ENCODE measurements at regions not wholly inside any gene's neighbourhood (a gene's known extent, or its start where the extent isn't known, plus 50 kb on each side); places are given as distances from the start of the nearest gene placed in this dataset.

GRCh38 chr4:110869114-110869513, 246.2 kb upstream of the PITX2 start:
- TF ChIP-seq POLR2AphosphoS5 (IDR thresholded peaks at IDR 0.05; ENCODE audit: low read depth, low read length) (no peak), POLR2A (IDR thresholded peaks at IDR 0.05; ENCODE audit: low read depth, low read length) (no peak), TAF1 (IDR thresholded peaks at IDR 0.05; ENCODE audit: low read depth, low read length) (no peak), SPI1 (IDR thresholded peaks at IDR 0.05; ENCODE audit: low read depth, low read length) (no peak), POU2F2 (IDR thresholded peaks at IDR 0.05; ENCODE audit: low read depth, low read length) (no peak)
